ENCODE measurements at regions not wholly inside any gene's neighbourhood (a gene's known extent, or its start where the extent isn't known, plus 50 kb on each side); places are given as distances from the start of the nearest gene placed in this dataset.

- no peak for FAIRE-seq
- DNase-seq (ENCODE audit: insufficient read length, low spot score) = no peak
- TF ChIP-seq POLR2A (IDR thresholded peaks at IDR 0.05; ENCODE audit: low read depth, low read length) = no peak
- TF ChIP-seq SPI1 (IDR thresholded peaks at IDR 0.05; ENCODE audit: low read depth, low read length) = no peak
- TF ChIP-seq PAX5 (IDR thresholded peaks at IDR 0.05; ENCODE audit: insufficient read depth, low read length, severe bottlenecking) = no peak
- no peak for TF ChIP-seq POLR2AphosphoS5 (IDR thresholded peaks at IDR 0.05; ENCODE audit: low read depth, low read length)
- no peak for TF ChIP-seq POU2F2 (IDR thresholded peaks at IDR 0.05; ENCODE audit: low read depth, low read length)
- TF ChIP-seq TAF1 (IDR thresholded peaks at IDR 0.05; ENCODE audit: low read depth, low read length) = no peak
Measured at GRCh38 chr10:107848726-107849360, 684.3 kb upstream of the SORCS1 start.

GRCh38 chr10:107847620-107848019, 683.1 kb upstream of the SORCS1 start:
- DNase-seq (ENCODE audit: insufficient read length, low spot score) = no peak
- no peak for FAIRE-seq
- TF ChIP-seq TAF1 (IDR thresholded peaks at IDR 0.05; ENCODE audit: low read depth, low read length) (no peak), SPI1 (IDR thresholded peaks at IDR 0.05; ENCODE audit: low read depth, low read length) (peak; percentile 60)

- FAIRE-seq (no peak), DNase-seq (ENCODE audit: insufficient read length, low spot score) (no peak)
- TF ChIP-seq TAF1 (IDR thresholded peaks at IDR 0.05; ENCODE audit: low read depth, low read length) (no peak), POU2F2 (IDR thresholded peaks at IDR 0.05; ENCODE audit: low read depth, low read length) (no peak), SPI1 (IDR thresholded peaks at IDR 0.05; ENCODE audit: low read depth, low read length) (no peak), POLR2A (IDR thresholded peaks at IDR 0.05; ENCODE audit: low read depth, low read length) (no peak), PAX5 (IDR thresholded peaks at IDR 0.05; ENCODE audit: insufficient read depth, low read length, severe bottlenecking) (no peak), POLR2AphosphoS5 (IDR thresholded peaks at IDR 0.05; ENCODE audit: low read depth, low read length) (no peak)
Measured at GRCh38 chr10:107834706-107835105, 670.2 kb upstream of the SORCS1 start.

GRCh38 chr10:107831772-107832171, 667.3 kb upstream of the SORCS1 start:
- no peak for DNase-seq (ENCODE audit: insufficient read length, low spot score)
- FAIRE-seq = no peak
- TF ChIP-seq SPI1 (IDR thresholded peaks at IDR 0.05; ENCODE audit: low read depth, low read length) = no peak
- TF ChIP-seq POLR2A (IDR thresholded peaks at IDR 0.05; ENCODE audit: low read depth, low read length) = no peak
- TF ChIP-seq POU2F2 (IDR thresholded peaks at IDR 0.05; ENCODE audit: low read depth, low read length) = no peak
- no peak for TF ChIP-seq TAF1 (IDR thresholded peaks at IDR 0.05; ENCODE audit: low read depth, low read length)
- no peak for TF ChIP-seq PAX5 (IDR thresholded peaks at IDR 0.05; ENCODE audit: insufficient read depth, low read length, severe bottlenecking)
- no peak for TF ChIP-seq POLR2AphosphoS5 (IDR thresholded peaks at IDR 0.05; ENCODE audit: low read depth, low read length)

DNA sequence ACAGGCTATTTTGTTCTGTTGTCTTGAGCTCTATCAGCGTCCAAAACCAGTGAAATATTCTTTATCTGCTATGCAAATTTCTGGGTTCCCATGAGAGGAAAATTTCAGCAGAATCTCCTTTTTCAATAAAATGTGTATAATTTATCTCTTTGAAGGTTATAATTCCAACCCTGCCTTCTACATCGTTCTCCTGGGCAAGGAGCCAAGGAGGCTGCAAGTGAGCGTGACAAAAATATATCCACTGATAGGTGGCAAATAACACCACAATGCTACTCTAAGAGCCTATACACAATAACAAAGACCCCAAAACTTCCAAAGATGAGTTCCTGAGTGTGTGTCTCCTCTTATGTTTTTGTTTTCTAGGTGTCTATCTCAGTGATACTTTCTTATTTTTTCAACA, 664.7 kb upstream of the SORCS1 start:
- DNase-seq (ENCODE audit: insufficient read length, low spot score) = no peak
- no peak for FAIRE-seq
- TF ChIP-seq POU2F2 (IDR thresholded peaks at IDR 0.05; ENCODE audit: low read depth, low read length) (no peak), POLR2AphosphoS5 (IDR thresholded peaks at IDR 0.05; ENCODE audit: low read depth, low read length) (no peak), PAX5 (IDR thresholded peaks at IDR 0.05; ENCODE audit: insufficient read depth, low read length, severe bottlenecking) (no peak), TAF1 (IDR thresholded peaks at IDR 0.05; ENCODE audit: low read depth, low read length) (no peak), POLR2A (IDR thresholded peaks at IDR 0.05; ENCODE audit: low read depth, low read length) (no peak), SPI1 (IDR thresholded peaks at IDR 0.05; ENCODE audit: low read depth, low read length) (no peak)

DNA sequence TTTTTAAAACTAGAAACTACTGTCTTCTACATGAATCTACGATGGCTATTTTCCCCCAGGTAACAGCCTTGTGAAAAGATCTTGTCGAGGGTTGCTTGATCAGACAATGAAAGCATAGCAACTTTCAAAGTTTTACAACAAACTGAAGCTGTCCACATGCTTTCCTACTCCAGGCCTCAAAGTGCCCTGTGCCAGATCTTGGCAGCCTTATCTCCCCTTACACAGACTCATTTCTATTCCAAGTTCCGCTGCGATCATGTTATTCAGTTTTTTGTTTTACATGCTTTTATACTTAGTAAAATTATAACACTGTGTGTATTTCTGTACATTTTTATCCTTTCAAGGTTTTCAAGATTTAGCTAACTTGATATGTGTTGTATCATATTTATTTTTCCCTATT, 661.7 kb upstream of the SORCS1 start:
- no peak for FAIRE-seq
- DNase-seq (ENCODE audit: insufficient read length, low spot score) = no peak
- TF ChIP-seq POU2F2 (IDR thresholded peaks at IDR 0.05; ENCODE audit: low read depth, low read length) = no peak

GRCh38 chr10:107814865-107815487, 650.5 kb upstream of the SORCS1 start:
- no peak for TF ChIP-seq SPI1 (IDR thresholded peaks at IDR 0.05; ENCODE audit: low read depth, low read length)
- TF ChIP-seq PAX5 (IDR thresholded peaks at IDR 0.05; ENCODE audit: insufficient read depth, low read length, severe bottlenecking) = no peak
- no peak for TF ChIP-seq POLR2AphosphoS5 (IDR thresholded peaks at IDR 0.05; ENCODE audit: low read depth, low read length)
- no peak for TF ChIP-seq POLR2A (IDR thresholded peaks at IDR 0.05; ENCODE audit: low read depth, low read length)
- TF ChIP-seq POU2F2 (IDR thresholded peaks at IDR 0.05; ENCODE audit: low read depth, low read length) = no peak
- TF ChIP-seq TAF1 (IDR thresholded peaks at IDR 0.05; ENCODE audit: low read depth, low read length) = no peak
- peak; percentile 73 for FAIRE-seq
- DNase-seq (ENCODE audit: insufficient read length, low spot score) = peak; percentile 5

DNA sequence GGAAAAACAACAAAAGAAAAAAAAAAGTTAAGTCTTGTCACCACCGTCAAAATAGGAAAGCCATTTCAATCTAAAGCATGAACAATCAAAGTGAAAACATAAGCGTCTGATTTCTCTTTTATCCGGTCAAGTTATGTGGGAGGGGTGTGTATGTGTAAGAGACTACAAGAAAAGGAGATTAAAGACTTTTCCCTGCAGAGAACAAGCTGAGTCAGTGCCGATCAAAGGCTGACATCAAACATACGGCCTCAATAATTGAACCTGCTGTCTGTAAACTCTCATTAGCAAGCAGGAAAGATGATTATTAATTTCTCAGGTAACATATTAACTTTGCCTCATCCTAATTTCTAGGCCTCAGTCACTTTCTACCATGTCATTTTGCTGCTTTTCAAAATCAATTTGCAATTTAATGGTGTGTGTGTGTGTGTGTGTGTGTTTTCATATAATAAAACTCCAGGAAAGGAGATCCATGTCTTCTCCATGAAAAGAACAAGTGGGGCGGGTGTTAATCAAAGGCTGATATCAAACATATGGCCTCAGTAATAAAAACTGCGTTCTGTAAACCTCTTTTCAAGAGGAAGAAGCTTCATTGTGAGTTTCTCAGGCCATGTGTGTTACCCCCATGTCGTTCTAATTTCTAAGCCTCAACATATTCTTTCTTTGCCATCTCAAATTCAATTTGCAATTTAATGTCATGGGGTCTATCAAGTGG, 649.1 kb upstream of the SORCS1 start:
- DNase-seq (ENCODE audit: insufficient read length, low spot score) = no peak
- FAIRE-seq = no peak
- TF ChIP-seq TAF1 (IDR thresholded peaks at IDR 0.05; ENCODE audit: low read depth, low read length) = no peak
- no peak for TF ChIP-seq POU2F2 (IDR thresholded peaks at IDR 0.05; ENCODE audit: low read depth, low read length)
- TF ChIP-seq SPI1 (IDR thresholded peaks at IDR 0.05; ENCODE audit: low read depth, low read length) = no peak
- TF ChIP-seq PAX5 (IDR thresholded peaks at IDR 0.05; ENCODE audit: insufficient read depth, low read length, severe bottlenecking) = no peak
- no peak for TF ChIP-seq POLR2A (IDR thresholded peaks at IDR 0.05; ENCODE audit: low read depth, low read length)
- no peak for TF ChIP-seq POLR2AphosphoS5 (IDR thresholded peaks at IDR 0.05; ENCODE audit: low read depth, low read length)

- FAIRE-seq (no peak), DNase-seq (ENCODE audit: insufficient read length, low spot score) (no peak)
- TF ChIP-seq POU2F2 (IDR thresholded peaks at IDR 0.05; ENCODE audit: low read depth, low read length) (no peak), PAX5 (IDR thresholded peaks at IDR 0.05; ENCODE audit: insufficient read depth, low read length, severe bottlenecking) (no peak), SPI1 (IDR thresholded peaks at IDR 0.05; ENCODE audit: low read depth, low read length) (no peak), POLR2A (IDR thresholded peaks at IDR 0.05; ENCODE audit: low read depth, low read length) (no peak), TAF1 (IDR thresholded peaks at IDR 0.05; ENCODE audit: low read depth, low read length) (no peak), POLR2AphosphoS5 (IDR thresholded peaks at IDR 0.05; ENCODE audit: low read depth, low read length) (no peak)
Measured at GRCh38 chr10:107809889-107810288, 645.4 kb upstream of the SORCS1 start.
